ENCODE measurements at regions not wholly inside any gene's neighbourhood (a gene's known extent, or its start where the extent isn't known, plus 50 kb on each side); places are given as distances from the start of the nearest gene placed in this dataset.
A peak's percentile ranks its signal among the peaks of the same experiment; 100 is the strongest.
"Not testable (repeated sequence)": the region's sequence is repeated elsewhere in the genome, so short reads cannot be mapped to it uniquely, and the experiment has no call there.

DNA sequence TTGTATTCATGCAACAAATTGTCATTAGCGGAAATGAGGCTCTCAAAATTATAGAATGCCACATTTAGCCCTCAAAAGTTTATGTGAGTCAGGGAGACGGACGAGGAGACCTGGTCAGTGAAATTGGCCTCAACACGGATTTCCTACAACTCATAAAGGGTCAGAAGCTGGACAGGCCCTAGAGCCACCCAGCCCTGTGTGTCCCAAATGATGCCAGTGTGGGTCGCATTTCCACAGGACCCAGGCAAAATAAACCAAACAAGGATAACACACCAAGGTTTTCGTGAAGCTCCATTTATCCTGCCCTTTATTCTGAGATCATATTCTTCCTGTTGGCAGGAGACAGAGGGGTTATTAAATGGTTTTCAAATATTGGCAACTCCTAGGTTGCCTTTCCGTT, 72.0 kb upstream of the COL5A1 start:
- no peak overlapping the region for H3K9ac ChIP-seq (ENCODE audit: insufficient read length)
- no peak overlapping the region for H3K4me3 ChIP-seq
- no peak for DNase-seq (ENCODE audit: low read depth, low spot score)
- no peak overlapping the region for H3K27ac ChIP-seq
- H3K9me3 ChIP-seq (ENCODE audit: low read depth, low read length): no peaks in the 10 kb centered on the region
- TF ChIP-seq EZH2 (IDR thresholded peaks at IDR 0.05): no peak
- TF ChIP-seq POLR2AphosphoS5 (IDR thresholded peaks at IDR 0.05; ENCODE audit: borderline replicate concordance, low read depth, low read length): no peak
- TF ChIP-seq FOXP2 (optimal IDR thresholded peaks at IDR 0.05; ENCODE audit: control extremely low read depth, extremely low read length, insufficient read depth): no peak
- no peaks in the 10 kb centered on the region for H3K36me3 ChIP-seq (ENCODE audit: insufficient read depth, low read length)

GRCh38 chr9:134570151-134570621, 71.4 kb upstream of the COL5A1 start:
- H3K9me3 ChIP-seq (ENCODE audit: low read depth, low read length): no peaks in the 10 kb centered on the region
- H3K36me3 ChIP-seq (ENCODE audit: insufficient read depth, low read length): no peaks in the 10 kb centered on the region
- no peak for TF ChIP-seq POLR2AphosphoS5 (IDR thresholded peaks at IDR 0.05; ENCODE audit: borderline replicate concordance, low read depth, low read length)
- no peak for TF ChIP-seq FOXP2 (optimal IDR thresholded peaks at IDR 0.05; ENCODE audit: control extremely low read depth, extremely low read length, insufficient read depth)
- no peak for TF ChIP-seq EZH2 (IDR thresholded peaks at IDR 0.05)
- no peak overlapping the region for H3K4me3 ChIP-seq
- no peak for DNase-seq (ENCODE audit: low read depth, low spot score)
- H3K9ac ChIP-seq (ENCODE audit: insufficient read length): no peak overlapping the region
- no peak overlapping the region; the same call in 1 of the 2 replicates for H3K27ac ChIP-seq

DNA sequence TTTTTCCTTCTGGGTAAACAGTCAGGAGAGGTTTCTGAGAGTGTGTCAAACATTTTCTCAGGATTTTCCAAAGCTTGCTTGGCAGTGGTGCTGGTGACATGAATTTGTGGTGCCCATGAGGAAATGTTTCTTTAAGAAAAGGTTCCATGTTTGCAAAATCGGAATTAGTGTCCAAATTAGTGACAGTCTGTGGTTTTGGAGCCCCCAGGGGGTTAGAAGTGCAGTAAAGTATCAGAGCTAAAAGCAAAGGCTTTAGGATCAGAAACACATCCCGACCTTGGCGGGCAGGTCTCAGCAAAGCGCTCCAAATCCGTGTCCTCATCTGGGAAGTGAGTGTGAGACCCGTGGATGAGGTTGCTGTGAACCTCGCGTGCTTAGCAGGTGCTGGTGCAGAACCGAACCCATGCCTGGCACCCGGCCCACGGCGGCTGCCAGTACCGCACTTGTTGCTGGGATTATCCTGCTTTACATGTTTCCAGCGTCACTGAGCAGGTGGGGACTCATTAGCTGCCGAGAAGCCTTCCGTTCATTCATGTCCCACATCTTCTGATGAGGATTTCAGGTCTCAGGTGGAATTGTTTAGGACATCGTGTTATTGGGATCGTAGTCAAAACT, 70.8 kb upstream of the COL5A1 start:
- Histone ChIP-seq H3K4me3 (no peak overlapping the region), H3K9ac (ENCODE audit: insufficient read length) (no peak overlapping the region), H3K9me3 (ENCODE audit: low read depth, low read length) (no peaks in the 10 kb centered on the region), H3K36me3 (ENCODE audit: insufficient read depth, low read length) (no peaks in the 10 kb centered on the region), H3K27ac (peak overlapping the region; percentile 26; the same call in 1 of the 2 replicates)
- no peak for TF ChIP-seq POLR2AphosphoS5 (IDR thresholded peaks at IDR 0.05; ENCODE audit: borderline replicate concordance, low read depth, low read length)
- TF ChIP-seq FOXP2 (optimal IDR thresholded peaks at IDR 0.05; ENCODE audit: control extremely low read depth, extremely low read length, insufficient read depth): no peak
- no peak for TF ChIP-seq EZH2 (IDR thresholded peaks at IDR 0.05)
- DNase-seq (ENCODE audit: low read depth, low spot score): no peak

- Histone ChIP-seq H3K9me3 (ENCODE audit: low read depth, low read length) (no peaks in the 10 kb centered on the region), H3K36me3 (ENCODE audit: insufficient read depth, low read length) (no peaks in the 10 kb centered on the region), H3K27ac (no peak overlapping the region), H3K9ac (ENCODE audit: insufficient read length) (no peak overlapping the region), H3K4me3 (no peak overlapping the region)
- TF ChIP-seq POLR2AphosphoS5 (IDR thresholded peaks at IDR 0.05; ENCODE audit: borderline replicate concordance, low read depth, low read length) (no peak), FOXP2 (optimal IDR thresholded peaks at IDR 0.05; ENCODE audit: control extremely low read depth, extremely low read length, insufficient read depth) (no peak), EZH2 (IDR thresholded peaks at IDR 0.05) (no peak)
- DNase-seq (ENCODE audit: low read depth, low spot score): no peak
Measured at GRCh38 chr9:134571326-134571931, 70.2 kb upstream of the COL5A1 start.

- no peaks in the 10 kb centered on the region for H3K9me3 ChIP-seq (ENCODE audit: low read depth, low read length)
- H3K4me3 ChIP-seq: no peak overlapping the region
- DNase-seq (ENCODE audit: low read depth, low spot score): no peak
- H3K9ac ChIP-seq (ENCODE audit: insufficient read length): no peak overlapping the region
- TF ChIP-seq POLR2AphosphoS5 (IDR thresholded peaks at IDR 0.05; ENCODE audit: borderline replicate concordance, low read depth, low read length): no peak
- no peak for TF ChIP-seq FOXP2 (optimal IDR thresholded peaks at IDR 0.05; ENCODE audit: control extremely low read depth, extremely low read length, insufficient read depth)
- TF ChIP-seq EZH2 (IDR thresholded peaks at IDR 0.05): no peak
- H3K36me3 ChIP-seq (ENCODE audit: insufficient read depth, low read length): no peaks in the 10 kb centered on the region
- no peak overlapping the region for H3K27ac ChIP-seq
Measured at GRCh38 chr9:134571946-134572917, 69.4 kb upstream of the COL5A1 start.

GRCh38 chr9:134574686-134575085, 66.9 kb upstream of the COL5A1 start:
- not testable (repeated sequence) for H3K27ac ChIP-seq; H3K9ac ChIP-seq (ENCODE audit: insufficient read length); H3K4me3 ChIP-seq; H3K36me3 ChIP-seq (ENCODE audit: insufficient read depth, low read length); H3K9me3 ChIP-seq (ENCODE audit: low read depth, low read length); DNase-seq (ENCODE audit: low read depth, low spot score)

- DNase-seq (ENCODE audit: low read depth, low spot score): no peak
- Histone ChIP-seq H3K36me3 (ENCODE audit: insufficient read depth, low read length) (no peaks in the 10 kb centered on the region), H3K4me3 (no peak overlapping the region), H3K9me3 (ENCODE audit: low read depth, low read length) (no peaks in the 10 kb centered on the region; the same call in 1 of the 2 replicates), H3K9ac (ENCODE audit: insufficient read length) (no peak overlapping the region), H3K27ac (no peak overlapping the region)
- TF ChIP-seq POLR2AphosphoS5 (IDR thresholded peaks at IDR 0.05; ENCODE audit: borderline replicate concordance, low read depth, low read length) (no peak), FOXP2 (optimal IDR thresholded peaks at IDR 0.05; ENCODE audit: control extremely low read depth, extremely low read length, insufficient read depth) (no peak), EZH2 (IDR thresholded peaks at IDR 0.05) (no peak)
Measured at GRCh38 chr9:134575103-134575900, 66.3 kb upstream of the COL5A1 start.

GRCh38 chr9:134575901-134576176, 65.8 kb upstream of the COL5A1 start:
- Histone ChIP-seq H3K9me3 (ENCODE audit: low read depth, low read length) (no peaks in the 10 kb centered on the region; the same call in 1 of the 2 replicates), H3K9ac (ENCODE audit: insufficient read length) (no peak overlapping the region)
- DNase-seq (ENCODE audit: low read depth, low spot score): no peak

More at GRCh38 chr9:134575901-134576176, 65.8 kb upstream of the COL5A1 start:
- Histone ChIP-seq H3K27ac (no peak overlapping the region), H3K36me3 (ENCODE audit: insufficient read depth, low read length) (no peaks in the 10 kb centered on the region), H3K4me3 (no peak overlapping the region)
- TF ChIP-seq POLR2AphosphoS5 (IDR thresholded peaks at IDR 0.05; ENCODE audit: borderline replicate concordance, low read depth, low read length): no peak
- TF ChIP-seq EZH2 (IDR thresholded peaks at IDR 0.05): no peak
- TF ChIP-seq FOXP2 (optimal IDR thresholded peaks at IDR 0.05; ENCODE audit: control extremely low read depth, extremely low read length, insufficient read depth): no peak

Data from SK-N-MC (cell line).